ENCODE measurements at regions not wholly inside any gene's neighbourhood (a gene's known extent, or its start where the extent isn't known, plus 50 kb on each side); places are given as distances from the start of the nearest gene placed in this dataset.

DNA sequence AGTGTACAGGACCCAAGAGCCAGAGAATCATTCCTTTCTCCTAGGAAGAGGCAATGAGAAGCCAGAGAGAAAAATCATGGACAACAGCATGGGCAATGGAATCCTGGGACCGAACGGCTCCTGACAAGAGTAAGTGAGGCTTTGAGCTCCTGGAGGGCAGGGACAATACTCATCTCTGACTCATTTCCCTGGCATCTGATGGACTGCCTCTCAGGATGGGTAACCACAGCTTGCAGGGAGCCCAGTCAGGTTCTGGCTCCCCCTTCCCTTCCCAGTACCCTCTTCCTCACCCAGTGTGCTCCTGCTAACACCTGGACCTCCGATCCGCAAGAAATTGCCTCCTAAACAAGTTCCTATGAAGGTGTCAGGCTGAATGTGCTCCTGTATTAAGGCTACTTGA is 51.2 kb upstream of the SORCS3 start:
- TF ChIP-seq, protein P1, sequence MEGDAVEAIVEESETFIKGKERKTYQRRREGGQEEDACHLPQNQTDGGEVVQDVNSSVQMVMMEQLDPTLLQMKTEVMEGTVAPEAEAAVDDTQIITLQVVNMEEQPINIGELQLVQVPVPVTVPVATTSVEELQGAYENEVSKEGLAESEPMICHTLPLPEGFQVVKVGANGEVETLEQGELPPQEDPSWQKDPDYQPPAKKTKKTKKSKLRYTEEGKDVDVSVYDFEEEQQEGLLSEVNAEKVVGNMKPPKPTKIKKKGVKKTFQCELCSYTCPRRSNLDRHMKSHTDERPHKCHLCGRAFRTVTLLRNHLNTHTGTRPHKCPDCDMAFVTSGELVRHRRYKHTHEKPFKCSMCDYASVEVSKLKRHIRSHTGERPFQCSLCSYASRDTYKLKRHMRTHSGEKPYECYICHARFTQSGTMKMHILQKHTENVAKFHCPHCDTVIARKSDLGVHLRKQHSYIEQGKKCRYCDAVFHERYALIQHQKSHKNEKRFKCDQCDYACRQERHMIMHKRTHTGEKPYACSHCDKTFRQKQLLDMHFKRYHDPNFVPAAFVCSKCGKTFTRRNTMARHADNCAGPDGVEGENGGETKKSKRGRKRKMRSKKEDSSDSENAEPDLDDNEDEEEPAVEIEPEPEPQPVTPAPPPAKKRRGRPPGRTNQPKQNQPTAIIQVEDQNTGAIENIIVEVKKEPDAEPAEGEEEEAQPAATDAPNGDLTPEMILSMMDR (conservative IDR thresholded peaks at IDR 0.05; ENCODE audit: low read length) = no peak
- no peak for TF ChIP-seq EZH2phosphoT487 (IDR thresholded peaks at IDR 0.05; ENCODE audit: borderline replicate concordance, low read depth, low read length)
